HG02840 (cell line): ENCODE measurements at regions not wholly inside any gene's neighbourhood (a gene's known extent, or its start where the extent isn't known, plus 50 kb on each side); places are given as distances from the start of the nearest gene placed in this dataset.
"Not testable (repeated sequence)": the region's sequence is repeated elsewhere in the genome, so short reads cannot be mapped to it uniquely, and the experiment has no call there.

ENCODE experiments used
- ATAC-seq: cut with Tn5 transposase; IDR thresholded peaks from one replicate; pipeline ENCODE4 v1.9.1; 2021; ENCODE audit warnings: mild to moderate bottlenecking, moderate library complexity, moderate number of reproducible peaks; ENCODE audit not compliant: unreplicated experiment, low FRiP score

- no peak for ATAC-seq
Measured at GRCh38 chr16:17759451-17760390, 289.0 kb upstream of the XYLT1 start.

- no peak for ATAC-seq
Measured at GRCh38 chr16:17757808-17758207, 287.0 kb upstream of the XYLT1 start.

- ATAC-seq: no peak
Measured at GRCh38 chr16:17755158-17755557, 284.4 kb upstream of the XYLT1 start.

- no peak for ATAC-seq
Measured at GRCh38 chr16:17753434-17753833, 282.7 kb upstream of the XYLT1 start.

DNA sequence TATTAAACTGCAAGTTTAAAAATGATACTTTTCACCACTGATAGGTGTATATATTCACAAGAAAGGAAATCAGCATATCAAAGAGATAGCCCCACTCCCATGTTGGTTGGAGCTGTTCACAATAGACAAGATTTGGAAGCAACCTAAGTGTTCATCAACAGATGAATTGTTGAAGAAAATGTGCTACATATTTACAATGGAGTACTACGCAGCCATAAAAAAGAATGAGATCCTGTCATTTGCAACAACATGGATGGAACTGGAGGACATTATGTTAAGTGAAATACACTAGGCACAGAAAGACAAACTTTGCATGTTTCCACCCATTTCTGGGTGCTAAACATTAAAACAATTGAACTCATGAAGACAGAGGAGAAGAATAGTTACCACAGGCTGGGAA lies 278.9 kb upstream of the XYLT1 start:
- no peak for ATAC-seq

- ATAC-seq: no peak
Measured at GRCh38 chr16:17748044-17748719, 277.4 kb upstream of the XYLT1 start.

DNA sequence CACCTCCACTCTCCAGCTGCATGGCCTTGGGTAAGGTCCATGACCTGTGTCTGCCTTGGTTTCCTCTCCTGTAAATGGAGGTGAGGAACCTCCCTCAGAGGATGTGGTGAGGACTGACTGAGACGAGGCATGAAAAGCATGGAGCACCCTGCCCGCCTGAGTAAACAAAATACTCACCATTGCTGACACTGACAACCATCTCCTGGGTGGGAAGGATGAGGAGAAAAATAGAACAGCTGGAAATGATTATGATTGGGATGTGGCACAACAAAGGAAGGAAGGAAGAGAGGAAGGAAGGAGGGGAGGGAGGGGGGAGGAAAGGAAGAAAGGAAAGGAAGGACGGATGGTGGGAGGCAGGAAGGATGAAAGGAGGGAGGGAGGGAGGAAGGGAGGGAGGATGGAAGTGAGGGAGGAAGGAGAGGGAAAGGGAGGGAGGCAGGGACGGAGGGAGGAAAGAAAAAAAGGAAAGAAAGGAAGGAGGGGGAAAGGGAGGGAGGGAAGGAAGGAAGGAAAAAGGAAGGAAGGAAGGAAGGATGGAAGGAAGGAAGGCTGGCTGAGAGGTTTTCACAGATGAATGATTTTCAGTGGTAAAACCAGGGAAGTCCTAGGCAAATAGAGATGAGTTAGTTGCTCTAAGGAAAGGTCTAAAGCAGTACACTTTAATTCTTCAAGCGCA lies 276.5 kb upstream of the XYLT1 start:
- no peak for ATAC-seq

DNA sequence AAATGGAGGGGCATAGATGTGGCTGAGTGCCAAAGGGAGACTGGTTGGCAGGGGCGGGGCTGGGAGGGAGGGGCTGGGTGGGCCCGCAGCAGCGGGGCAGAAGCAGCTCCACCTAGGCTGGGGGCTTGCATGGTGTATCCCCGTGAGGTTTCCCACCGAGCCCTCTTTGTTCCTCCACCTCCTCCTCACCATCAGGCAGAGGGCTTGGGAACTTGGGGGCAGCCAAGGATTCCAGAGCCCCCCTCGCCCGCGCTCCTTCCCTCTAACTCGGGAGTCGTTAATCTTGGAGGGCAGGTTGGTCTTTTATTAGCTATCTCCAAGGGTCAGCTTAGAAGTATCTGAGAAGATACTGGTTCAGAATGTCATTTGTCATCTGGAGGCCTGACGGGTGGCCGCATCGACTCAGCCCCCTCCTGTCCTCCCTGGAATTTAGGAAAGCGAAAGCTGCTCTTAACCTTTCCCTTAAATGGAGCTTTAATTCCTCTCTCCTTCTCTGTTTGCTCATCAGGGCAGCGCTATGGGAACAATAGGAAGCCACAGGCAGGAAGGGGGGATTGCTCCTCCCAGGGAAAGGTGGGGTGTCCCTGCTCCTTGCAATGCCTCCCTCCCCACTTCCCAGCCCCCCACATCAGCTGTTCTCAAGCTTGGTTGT lies 274.3 kb upstream of the XYLT1 start:
- ATAC-seq: no peak

GRCh38 chr16:17743578-17743977 lies 272.8 kb upstream of the XYLT1 start:
- no peak for ATAC-seq

DNA sequence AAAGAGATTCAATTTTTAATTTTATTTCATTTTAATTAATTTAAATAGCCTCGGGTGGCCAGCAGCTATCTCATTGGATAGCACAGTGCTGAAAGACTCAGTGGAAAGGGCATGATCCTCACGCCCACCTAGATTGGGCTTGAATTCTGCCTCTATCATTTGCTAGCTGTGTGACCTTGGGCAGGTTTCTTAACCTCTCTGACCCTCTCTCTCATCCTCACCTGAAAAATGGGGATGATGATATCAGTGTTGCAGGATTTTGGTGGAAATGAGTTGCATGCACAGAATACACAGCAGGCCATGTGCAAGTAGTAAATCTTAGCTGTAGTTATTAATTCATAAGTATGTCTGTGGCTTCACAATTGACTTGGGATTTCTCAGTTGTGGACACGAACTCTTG lies 272.4 kb upstream of the XYLT1 start:
- no peak for ATAC-seq

DNA sequence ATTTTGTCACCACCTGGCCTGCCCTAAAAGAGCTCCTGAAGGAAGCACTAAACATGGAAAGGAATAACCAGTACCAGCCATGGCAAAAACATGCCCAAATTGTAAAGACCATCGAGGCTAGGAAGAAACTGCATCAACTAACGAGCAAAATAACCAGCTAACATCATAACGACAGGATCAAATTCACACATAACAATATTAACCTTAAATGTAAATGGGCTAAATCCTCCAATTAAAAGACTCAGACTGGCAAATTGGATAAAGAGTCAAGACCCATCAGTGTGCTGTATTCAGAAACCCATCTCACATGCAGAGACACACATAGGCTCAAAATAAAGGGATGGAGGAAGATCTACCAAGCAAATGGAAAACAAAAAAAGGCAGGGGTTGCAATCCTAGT lies 264.3 kb upstream of the XYLT1 start:
- not testable (repeated sequence) for ATAC-seq

DNA sequence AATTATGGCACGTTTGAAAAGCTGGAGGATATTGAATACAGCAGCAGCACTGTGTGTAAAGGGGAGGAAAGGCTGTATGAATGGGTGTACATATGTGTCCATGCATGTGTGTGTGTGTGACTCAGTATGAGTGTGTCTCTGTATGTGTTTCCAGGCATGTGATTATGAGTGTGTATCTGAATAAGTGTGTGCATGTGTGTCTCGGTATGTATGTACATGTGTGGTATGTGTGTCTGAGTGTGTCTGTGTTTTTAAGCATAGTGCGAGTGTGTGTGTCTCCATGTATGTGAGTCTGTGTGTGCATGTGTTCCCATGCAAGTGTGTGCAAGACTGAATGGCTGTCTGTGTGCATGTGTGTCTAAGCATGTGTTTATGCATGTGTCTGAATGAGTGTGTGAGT lies 259.1 kb upstream of the XYLT1 start:
- ATAC-seq: no peak

- no peak for ATAC-seq
Measured at GRCh38 chr16:17728196-17728595, 257.4 kb upstream of the XYLT1 start.

GRCh38 chr16:17724242-17724898 lies 253.6 kb upstream of the XYLT1 start:
- ATAC-seq: no peak

- no peak for ATAC-seq
Measured at GRCh38 chr16:17723531-17724134, 252.9 kb upstream of the XYLT1 start.

DNA sequence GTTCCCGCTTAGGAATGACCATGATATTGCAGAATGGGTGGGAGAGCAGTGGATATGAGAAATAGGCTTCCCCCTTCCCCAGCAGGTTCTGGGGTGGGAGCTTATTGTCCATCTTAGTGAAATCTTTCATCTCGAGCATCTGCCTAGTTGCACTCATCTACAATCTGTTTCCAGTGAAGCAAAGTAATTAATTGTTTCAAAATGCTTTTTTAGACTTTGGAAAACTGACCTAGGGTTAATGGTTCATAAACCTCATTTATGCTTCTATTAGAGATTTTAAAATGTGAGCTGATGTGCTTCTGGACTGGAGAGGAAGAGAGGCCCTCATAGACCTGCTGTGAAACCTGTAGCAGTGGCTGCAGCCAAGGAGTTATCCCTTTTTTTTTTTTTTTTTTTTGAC lies 247.7 kb upstream of the XYLT1 start:
- no peak for ATAC-seq

GRCh38 chr16:17705847-17706246 lies 235.1 kb upstream of the XYLT1 start:
- ATAC-seq: no peak

DNA sequence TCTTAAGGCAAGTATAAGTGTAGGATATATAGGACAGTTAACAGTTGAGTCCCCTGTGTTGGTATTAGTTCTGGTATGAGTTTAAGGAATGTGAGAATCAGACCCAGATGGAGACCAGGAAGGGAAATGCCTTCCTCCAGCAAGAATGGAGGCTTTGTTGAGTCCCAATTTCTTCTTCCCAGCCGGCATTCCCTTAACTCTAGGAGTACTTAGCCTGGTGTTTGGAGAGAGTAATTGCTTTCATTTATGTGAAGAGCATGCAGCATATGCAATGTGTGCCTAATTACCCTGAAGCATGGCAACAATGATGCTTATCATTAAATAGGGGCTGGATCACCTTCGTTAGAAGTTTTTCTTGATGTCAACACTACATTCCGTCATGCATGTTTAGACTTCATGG lies 225.9 kb upstream of the XYLT1 start:
- ATAC-seq: no peak

DNA sequence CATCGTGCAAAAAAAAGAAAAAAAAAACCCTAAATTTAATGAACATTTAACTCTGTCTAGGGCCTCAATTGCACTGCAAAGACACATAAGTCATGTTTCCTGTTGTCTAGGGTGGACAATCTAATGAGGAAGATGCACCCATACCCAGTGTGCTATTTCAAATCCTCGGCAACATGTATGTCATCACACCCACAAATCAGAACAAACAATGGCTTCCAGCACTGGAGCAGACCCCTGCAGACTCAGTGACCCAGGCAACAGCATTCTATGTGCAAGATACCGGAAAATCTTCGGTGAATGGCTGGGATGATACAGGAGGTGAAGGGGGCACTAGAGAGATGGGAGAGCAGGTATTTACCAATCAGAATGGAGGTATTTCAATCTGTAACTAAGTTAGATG lies 221.7 kb upstream of the XYLT1 start:
- ATAC-seq: no peak

GRCh38 chr16:17691899-17692176 lies 221.1 kb upstream of the XYLT1 start:
- no peak for ATAC-seq
